ENCODE measurements at regions not wholly inside any gene's neighbourhood (a gene's known extent, or its start where the extent isn't known, plus 50 kb on each side); places are given as distances from the start of the nearest gene placed in this dataset.

- no peak overlapping the region for H3K9ac ChIP-seq
Observed at GRCh38 chr4:56185901-56186300, 201.4 kb downstream of the AASDH start.

GRCh38 chr4:56184214-56184613, 203.1 kb downstream of the AASDH start:
- H3K27ac ChIP-seq = no peak overlapping the region
- no peaks in the 10 kb centered on the region for H3K79me2 ChIP-seq (ENCODE audit: insufficient read depth, low read depth)
- no peak for TF ChIP-seq CTCF (conservative IDR thresholded peaks at IDR 0.05; ENCODE audit: low read depth, low read length)
- H3K4me1 ChIP-seq (ENCODE audit: low read depth, poor library complexity, severe bottlenecking) = no peaks in the 10 kb centered on the region
- H3K4me2 ChIP-seq = no peak overlapping the region
- no peak overlapping the region for H3K9ac ChIP-seq
- no peak overlapping the region for H2AFZ ChIP-seq (ENCODE audit: low read depth)
- H3K4me3 ChIP-seq (IDR thresholded peaks at IDR 0.05; ENCODE audit: insufficient read depth, low read depth, low read length) = no peak overlapping the region
- no peaks in the 10 kb centered on the region for H3K36me3 ChIP-seq (ENCODE audit: insufficient read depth)
- H3K27me3 ChIP-seq (ENCODE audit: insufficient read depth, low read depth) = no peaks in the 10 kb centered on the region
- no peaks in the 10 kb centered on the region for H4K20me1 ChIP-seq (ENCODE audit: insufficient read depth)

More at GRCh38 chr4:56185901-56186300, 201.4 kb downstream of the AASDH start:
- Histone ChIP-seq H3K4me2 (no peak overlapping the region), H2AFZ (ENCODE audit: low read depth) (no peak overlapping the region), H3K79me2 (ENCODE audit: insufficient read depth, low read depth) (no peaks in the 10 kb centered on the region), H3K27ac (no peak overlapping the region), H3K27me3 (ENCODE audit: insufficient read depth, low read depth) (no peaks in the 10 kb centered on the region), H4K20me1 (ENCODE audit: insufficient read depth) (no peaks in the 10 kb centered on the region), H3K4me3 (IDR thresholded peaks at IDR 0.05; ENCODE audit: insufficient read depth, low read depth, low read length) (no peak overlapping the region), H3K4me1 (ENCODE audit: low read depth, poor library complexity, severe bottlenecking) (no peaks in the 10 kb centered on the region), H3K36me3 (ENCODE audit: insufficient read depth) (no peaks in the 10 kb centered on the region)
- no peak for TF ChIP-seq CTCF (conservative IDR thresholded peaks at IDR 0.05; ENCODE audit: low read depth, low read length)

GRCh38 chr4:56183344-56183959, 203.8 kb downstream of the AASDH start:
- H3K4me3 ChIP-seq (IDR thresholded peaks at IDR 0.05; ENCODE audit: insufficient read depth, low read depth, low read length) = no peak overlapping the region
- H3K27ac ChIP-seq = no peak overlapping the region
- no peaks in the 10 kb centered on the region for H3K27me3 ChIP-seq (ENCODE audit: insufficient read depth, low read depth)
- H3K36me3 ChIP-seq (ENCODE audit: insufficient read depth) = no peaks in the 10 kb centered on the region
- no peaks in the 10 kb centered on the region for H4K20me1 ChIP-seq (ENCODE audit: insufficient read depth)
- no peak overlapping the region for H3K4me2 ChIP-seq
- no peak overlapping the region for H2AFZ ChIP-seq (ENCODE audit: low read depth)
- H3K79me2 ChIP-seq (ENCODE audit: insufficient read depth, low read depth) = no peaks in the 10 kb centered on the region
- no peak for TF ChIP-seq CTCF (conservative IDR thresholded peaks at IDR 0.05; ENCODE audit: low read depth, low read length)
- H3K9ac ChIP-seq = no peak overlapping the region
- H3K4me1 ChIP-seq (ENCODE audit: low read depth, poor library complexity, severe bottlenecking) = no peaks in the 10 kb centered on the region

GRCh38 chr4:56182356-56182755, 204.9 kb downstream of the AASDH start:
- H2AFZ ChIP-seq (ENCODE audit: low read depth) = no peak overlapping the region
- H3K4me3 ChIP-seq (IDR thresholded peaks at IDR 0.05; ENCODE audit: insufficient read depth, low read depth, low read length) = no peak overlapping the region
- H3K4me1 ChIP-seq (ENCODE audit: low read depth, poor library complexity, severe bottlenecking) = no peaks in the 10 kb centered on the region
- TF ChIP-seq CTCF (conservative IDR thresholded peaks at IDR 0.05; ENCODE audit: low read depth, low read length) = no peak
- no peaks in the 10 kb centered on the region for H3K27me3 ChIP-seq (ENCODE audit: insufficient read depth, low read depth)
- no peaks in the 10 kb centered on the region for H3K36me3 ChIP-seq (ENCODE audit: insufficient read depth)
- H3K9ac ChIP-seq = no peak overlapping the region
- no peaks in the 10 kb centered on the region for H4K20me1 ChIP-seq (ENCODE audit: insufficient read depth)
- H3K4me2 ChIP-seq = no peak overlapping the region
- no peaks in the 10 kb centered on the region for H3K79me2 ChIP-seq (ENCODE audit: insufficient read depth, low read depth)
- no peak overlapping the region for H3K27ac ChIP-seq

Data from KMS-11 (cell line).